ENCODE measurements at regions not wholly inside any gene's neighbourhood (a gene's known extent, or its start where the extent isn't known, plus 50 kb on each side); places are given as distances from the start of the nearest gene placed in this dataset.

GRCh38 chr4:96676754-96677435 is 837.0 kb downstream of the PDHA2 start:
- no peaks in the 10 kb centered on the region for H3K36me3 ChIP-seq (ENCODE audit: control insufficient read depth in 4 of 4, insufficient read depth in 3 of 4, low read depth in 1 of 4, low read length in 3 of 4)
- H3K9ac ChIP-seq (ENCODE audit: low read depth in 1 of 2, low read length in 2 of 2) = no peak overlapping the region
- H3K27me3 ChIP-seq (ENCODE audit: control insufficient read depth in 4 of 4, insufficient read depth in 4 of 4, low read length in 3 of 4) = peaks cover 0 to 3% (median 0%) of the 10 kb centered on the region in 4 donors
- H3K9me3 ChIP-seq (ENCODE audit: control insufficient read depth in 4 of 4, low read length in 3 of 4) = no peaks in the 10 kb centered on the region
- H3K27ac ChIP-seq (ENCODE audit: low read depth in 1 of 2, low read length in 2 of 2) = no peak overlapping the region
- TF ChIP-seq RXRA (IDR thresholded peaks at IDR 0.05) = no peak
- H3K4me3 ChIP-seq (ENCODE audit: low read depth in 1 of 3, low read length in 3 of 3) = no peak overlapping the region
- no peak for DNase-seq (ENCODE audit: low spot score)
- WGBS = 69% methylated on average over 3 of the region's 3 CpGs
- no peaks in the 10 kb centered on the region for H3K4me1 ChIP-seq (ENCODE audit: control insufficient read depth in 4 of 4, insufficient read depth in 4 of 4, low read length in 3 of 4)

- H3K9ac ChIP-seq (ENCODE audit: low read depth in 1 of 2, low read length in 2 of 2) = no peak overlapping the region
- no peaks in the 10 kb centered on the region for H3K9me3 ChIP-seq (ENCODE audit: control insufficient read depth in 4 of 4, low read length in 3 of 4)
- no peak overlapping the region for H3K4me3 ChIP-seq (ENCODE audit: low read depth in 1 of 3, low read length in 3 of 3)
- 32% methylated on average over 1 of the region's 1 CpG for WGBS
- no peaks in the 10 kb centered on the region for H3K4me1 ChIP-seq (ENCODE audit: control insufficient read depth in 4 of 4, insufficient read depth in 4 of 4, low read length in 3 of 4)
- DNase-seq (ENCODE audit: low spot score) = no peak
- H3K27ac ChIP-seq (ENCODE audit: low read depth in 1 of 2, low read length in 2 of 2) = no peak overlapping the region
- H3K36me3 ChIP-seq (ENCODE audit: control insufficient read depth in 4 of 4, insufficient read depth in 3 of 4, low read depth in 1 of 4, low read length in 3 of 4) = no peaks in the 10 kb centered on the region
- H3K27me3 ChIP-seq (ENCODE audit: control insufficient read depth in 4 of 4, insufficient read depth in 4 of 4, low read length in 3 of 4) = peaks cover 0 to 3% (median 0%) of the 10 kb centered on the region in 4 donors
- TF ChIP-seq EGR1 (IDR thresholded peaks at IDR 0.05; ENCODE audit: low read depth in 2 of 2) (no peak), ZBTB33 (IDR thresholded peaks at IDR 0.05) (no peak), NR2F2 (IDR thresholded peaks at IDR 0.05) (no peak), ATF3 (IDR thresholded peaks at IDR 0.05) (no peak), REST (IDR thresholded peaks at IDR 0.05) (no peak), GABPA (IDR thresholded peaks at IDR 0.05 in 1 of 2, conservative IDR thresholded peaks at IDR 0.05 in 1 of 2) (no peak), CTCF (IDR thresholded peaks at IDR 0.05; ENCODE audit: low read depth, low read length, missing input control) (no peak), HNF4G (IDR thresholded peaks at IDR 0.05) (no peak), SP1 (IDR thresholded peaks at IDR 0.05) (no peak), HNF4A (conservative IDR thresholded peaks at IDR 0.05) (no peak), YY1 (IDR thresholded peaks at IDR 0.05) (no peak)
Observed at GRCh38 chr4:96677499-96677898, 837.6 kb downstream of the PDHA2 start.

Measured in liver (tissue), 8 donors.